Breast epithelium (tissue), 4 donors: ENCODE measurements at regions not wholly inside any gene's neighbourhood (a gene's known extent, or its start where the extent isn't known, plus 50 kb on each side); places are given as distances from the start of the nearest gene placed in this dataset.

Source experiments
- DNase-seq, 2 donors: peaks; one replicate each; pipeline ENCODE4 v3.0.0-alpha.2; 2019; ENCODE audit warnings: low spot score in 2 of 2
- H3K27ac ChIP-seq, 2 donors: fragments of 200-600 bp; sonication (generic) in 1 of 2; one replicate each; pipeline ENCODE4 v1.5.1; 2016 to 2019; ENCODE audit warnings: mild to moderate bottlenecking in 1 of 2
- H3K27me3 ChIP-seq, 2 donors: fragments of 200-600 bp; sonication (generic) in 1 of 2; one replicate each; pipeline versions ENCODE4 v1.5.1 to v1.6.0; 2017 to 2019; ENCODE audit warnings: control low read depth in 1 of 2, mild to moderate bottlenecking in 1 of 2
- H3K36me3 ChIP-seq: fragments of 200-600 bp; one replicate; pipeline ENCODE4 v1.5.1; 2019
- H3K4me1 ChIP-seq, 2 donors: fragments of 200-600 bp; sonication (generic); one replicate each; pipeline ENCODE4 v1.5.1; 2016 to 2019; ENCODE audit warnings: control low read depth in 1 of 2
- H3K4me3 ChIP-seq, 3 donors: fragments of 200-600 bp; sonication (generic); 1 replicate in 2 of 3; 2 replicates in 1 of 3; pipeline ENCODE4 v1.5.1; 2016 to 2019; ENCODE audit warnings: mild to moderate bottlenecking in 3 of 3, moderate library complexity in 2 of 3
- H3K9me3 ChIP-seq, 2 donors: fragments of 200-600 bp; sonication (generic) in 1 of 2; one replicate each; pipeline ENCODE4 v1.5.1; 2016 to 2019; ENCODE audit warnings: control low read depth in 1 of 2
- POLR2A ChIP-seq: fragments of 450-650 bp; IDR thresholded peaks from one replicate; pipeline ENCODE4 v1.6.1; 2016; ENCODE audit warnings: antibody characterized with exemption, mild to moderate bottlenecking, moderate library complexity
- POLR2AphosphoS5 ChIP-seq, 3 donors: sonication (generic); formaldehyde crosslinking; IDR thresholded peaks; one replicate each; pipeline ENCODE4 v1.6.1; 2017; ENCODE audit warnings: antibody characterized with exemption in 3 of 3
- intact Hi-C: fragments of 100-400 bp; cut with DNase I; formaldehyde crosslinking; loops from one replicate; pipeline ENCODE4 v1.15.1; 2023; ENCODE audit warnings: low total_unique reads
- TF ChIP-seq, protein P1 (sequence below), 3 donors: fragments of 450-650 bp; IDR thresholded peaks; one replicate each; pipeline ENCODE4 v1.5.1; 2016 to 2017; ENCODE audit warnings: antibody characterized with exemption in 3 of 3, mild to moderate bottlenecking in 3 of 3, moderate library complexity in 3 of 3

DNA sequence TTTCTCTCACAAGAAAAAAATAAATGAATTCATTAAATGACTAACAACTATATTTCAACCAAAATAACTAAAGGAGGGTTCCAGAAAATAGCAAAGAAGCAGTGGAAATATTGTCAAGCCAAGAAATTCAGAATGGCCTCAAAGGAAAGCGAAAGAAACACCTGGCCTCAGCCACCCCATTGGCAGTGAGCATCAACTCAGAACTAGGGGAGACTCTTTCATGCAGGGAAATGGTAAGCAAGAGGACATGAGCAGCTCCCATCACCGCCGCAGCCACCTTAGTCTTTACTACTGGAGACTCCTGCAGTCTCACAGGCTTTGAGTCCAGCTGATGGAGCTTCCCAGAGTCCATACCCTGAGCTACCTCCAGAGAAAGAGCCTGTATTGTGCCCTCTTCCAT lies 343.9 kb upstream of the GRAMD2B start:
- Histone ChIP-seq H3K4me3 (no peak overlapping the region), H3K9me3 (peaks cover 8 to 29% of the 10 kb centered on the region in 2 donors), H3K27ac (no peak overlapping the region), H3K4me1 (no peaks in the 10 kb centered on the region), H3K36me3 (no peaks in the 10 kb centered on the region), H3K27me3 (no peaks in the 10 kb centered on the region)
- TF ChIP-seq, protein P1, sequence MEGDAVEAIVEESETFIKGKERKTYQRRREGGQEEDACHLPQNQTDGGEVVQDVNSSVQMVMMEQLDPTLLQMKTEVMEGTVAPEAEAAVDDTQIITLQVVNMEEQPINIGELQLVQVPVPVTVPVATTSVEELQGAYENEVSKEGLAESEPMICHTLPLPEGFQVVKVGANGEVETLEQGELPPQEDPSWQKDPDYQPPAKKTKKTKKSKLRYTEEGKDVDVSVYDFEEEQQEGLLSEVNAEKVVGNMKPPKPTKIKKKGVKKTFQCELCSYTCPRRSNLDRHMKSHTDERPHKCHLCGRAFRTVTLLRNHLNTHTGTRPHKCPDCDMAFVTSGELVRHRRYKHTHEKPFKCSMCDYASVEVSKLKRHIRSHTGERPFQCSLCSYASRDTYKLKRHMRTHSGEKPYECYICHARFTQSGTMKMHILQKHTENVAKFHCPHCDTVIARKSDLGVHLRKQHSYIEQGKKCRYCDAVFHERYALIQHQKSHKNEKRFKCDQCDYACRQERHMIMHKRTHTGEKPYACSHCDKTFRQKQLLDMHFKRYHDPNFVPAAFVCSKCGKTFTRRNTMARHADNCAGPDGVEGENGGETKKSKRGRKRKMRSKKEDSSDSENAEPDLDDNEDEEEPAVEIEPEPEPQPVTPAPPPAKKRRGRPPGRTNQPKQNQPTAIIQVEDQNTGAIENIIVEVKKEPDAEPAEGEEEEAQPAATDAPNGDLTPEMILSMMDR (IDR thresholded peaks at IDR 0.05): no peak
- TF ChIP-seq POLR2AphosphoS5 (IDR thresholded peaks at IDR 0.05) (no peak), POLR2A (no peak)
- intact Hi-C loops: no loop called here
- DNase-seq: no peak

DNA sequence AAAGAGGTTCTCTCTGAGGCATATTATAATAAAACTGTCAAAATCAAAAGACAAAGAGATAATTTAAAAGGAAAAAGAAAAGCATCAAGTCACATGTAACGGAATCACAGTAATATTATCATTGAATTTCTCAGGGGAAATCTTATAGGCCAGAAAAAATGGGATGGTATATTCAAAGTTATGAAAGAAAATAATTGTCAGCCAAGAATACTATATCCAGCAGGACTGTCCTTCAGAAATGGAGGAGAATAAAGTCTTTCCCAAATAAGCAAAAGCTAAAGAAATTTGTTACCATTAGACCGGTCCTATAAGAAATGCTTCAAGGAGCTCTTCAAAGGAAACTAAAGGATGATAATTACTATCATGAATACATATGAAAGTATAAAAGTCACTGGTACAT lies 342.0 kb upstream of the GRAMD2B start:
- TF ChIP-seq POLR2AphosphoS5 (IDR thresholded peaks at IDR 0.05) (no peak), POLR2A (no peak)
- TF ChIP-seq, protein P1 (IDR thresholded peaks at IDR 0.05): no peak
- no peaks in the 10 kb centered on the region for H3K4me1 ChIP-seq
- H3K9me3 ChIP-seq: peaks cover 8 to 39% of the 10 kb centered on the region in 2 donors
- H3K27ac ChIP-seq: no peak overlapping the region
- no peaks in the 10 kb centered on the region for H3K36me3 ChIP-seq
- no peak for DNase-seq
- intact Hi-C loops: no loop called here
- no peaks in the 10 kb centered on the region for H3K27me3 ChIP-seq
- no peak overlapping the region for H3K4me3 ChIP-seq

DNA sequence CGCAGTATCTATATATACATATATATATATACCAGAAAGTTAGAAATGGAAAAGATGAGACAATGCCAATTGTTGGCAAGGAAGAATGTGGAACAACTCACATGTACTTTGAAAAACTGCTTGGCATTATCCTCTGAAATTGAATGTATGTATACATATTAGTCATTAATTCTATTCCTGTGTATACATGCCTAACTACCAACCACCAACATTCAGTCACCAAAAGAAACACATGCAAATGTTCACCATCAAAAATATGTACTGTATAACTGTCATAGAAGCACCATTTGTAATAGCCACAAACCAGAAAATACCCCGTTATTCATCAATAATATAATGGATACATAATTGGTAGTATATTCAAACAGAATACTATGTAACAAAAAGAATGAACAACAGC lies 330.2 kb upstream of the GRAMD2B start:
- Histone ChIP-seq H3K4me1 (no peaks in the 10 kb centered on the region), H3K36me3 (no peaks in the 10 kb centered on the region), H3K9me3 (no peaks in the 10 kb centered on the region), H3K27ac (no peak overlapping the region), H3K27me3 (no peaks in the 10 kb centered on the region), H3K4me3 (no peak overlapping the region)
- intact Hi-C loops: no loop called here
- no peak for DNase-seq
- TF ChIP-seq, protein P1 (IDR thresholded peaks at IDR 0.05): no peak
- TF ChIP-seq POLR2A (no peak), POLR2AphosphoS5 (IDR thresholded peaks at IDR 0.05) (no peak)

DNA sequence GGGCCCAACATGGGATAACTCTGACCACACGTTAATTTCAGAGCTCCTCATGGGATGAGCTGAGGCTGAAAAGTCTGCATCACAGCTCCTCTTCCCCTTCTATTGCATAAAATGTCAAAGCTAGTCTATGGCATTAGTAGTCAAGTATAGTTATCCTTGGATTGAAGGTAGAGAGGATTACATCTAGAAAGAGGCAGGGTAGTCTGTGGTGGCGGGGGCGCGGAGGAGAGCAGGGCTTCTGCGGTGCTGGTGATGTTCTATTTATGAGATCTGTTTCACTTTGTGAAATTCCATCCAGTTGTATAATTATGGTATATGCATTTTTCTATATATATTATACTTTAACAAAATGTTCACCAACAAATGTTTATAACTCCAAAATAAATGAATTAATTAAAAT lies 329.5 kb upstream of the GRAMD2B start:
- intact Hi-C loops: no loop called here
- Histone ChIP-seq H3K36me3 (no peaks in the 10 kb centered on the region), H3K27ac (no peak overlapping the region), H3K9me3 (no peaks in the 10 kb centered on the region), H3K4me1 (no peaks in the 10 kb centered on the region), H3K27me3 (no peaks in the 10 kb centered on the region), H3K4me3 (no peak overlapping the region)
- DNase-seq: no peak
- TF ChIP-seq POLR2A (no peak), POLR2AphosphoS5 (IDR thresholded peaks at IDR 0.05) (no peak)
- TF ChIP-seq, protein P1 (IDR thresholded peaks at IDR 0.05): no peak

DNA sequence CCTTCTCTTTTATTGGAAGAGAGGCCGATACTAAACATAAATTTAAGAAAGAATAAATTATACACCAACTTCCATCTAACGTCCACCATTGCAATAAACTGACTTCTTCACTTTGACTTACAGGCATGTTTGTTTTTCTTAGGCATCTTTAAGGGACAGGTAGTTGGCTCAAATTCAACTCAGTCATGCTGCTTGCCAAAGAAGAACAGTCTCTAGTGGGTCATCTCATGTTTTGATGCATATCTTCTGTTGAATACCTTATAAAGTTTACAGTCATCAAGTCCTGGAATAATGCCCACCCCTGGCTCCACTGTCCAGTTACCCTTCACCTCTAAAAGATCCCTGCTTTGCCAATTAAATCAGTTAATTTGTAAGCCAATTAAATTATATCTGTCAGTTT lies 328.2 kb upstream of the GRAMD2B start:
- H3K36me3 ChIP-seq: no peaks in the 10 kb centered on the region
- no peak overlapping the region for H3K4me3 ChIP-seq
- intact Hi-C loops: no loop called here
- TF ChIP-seq, protein P1 (IDR thresholded peaks at IDR 0.05): no peak
- TF ChIP-seq POLR2A: no peak
- TF ChIP-seq POLR2AphosphoS5 (IDR thresholded peaks at IDR 0.05): no peak
- H3K27ac ChIP-seq: no peak overlapping the region
- H3K9me3 ChIP-seq: no peaks in the 10 kb centered on the region
- H3K27me3 ChIP-seq: no peaks in the 10 kb centered on the region
- DNase-seq: no peak
- H3K4me1 ChIP-seq: no peaks in the 10 kb centered on the region
